NCI-H446 treated with DMSO at 0.1 percent for 48 hours (cell line): ENCODE measurements at regions not wholly inside any gene's neighbourhood (a gene's known extent, or its start where the extent isn't known, plus 50 kb on each side); places are given as distances from the start of the nearest gene placed in this dataset.

Source experiments
- DNase-seq: peaks from one replicate; lab custom pipeline; 2025; lab: John Stamatoyannopoulos, UW

- no peak for DNase-seq
These were observed 74.9 kb downstream of the MIAT start for GRCh38 chr22:26732284-26732683.

DNA sequence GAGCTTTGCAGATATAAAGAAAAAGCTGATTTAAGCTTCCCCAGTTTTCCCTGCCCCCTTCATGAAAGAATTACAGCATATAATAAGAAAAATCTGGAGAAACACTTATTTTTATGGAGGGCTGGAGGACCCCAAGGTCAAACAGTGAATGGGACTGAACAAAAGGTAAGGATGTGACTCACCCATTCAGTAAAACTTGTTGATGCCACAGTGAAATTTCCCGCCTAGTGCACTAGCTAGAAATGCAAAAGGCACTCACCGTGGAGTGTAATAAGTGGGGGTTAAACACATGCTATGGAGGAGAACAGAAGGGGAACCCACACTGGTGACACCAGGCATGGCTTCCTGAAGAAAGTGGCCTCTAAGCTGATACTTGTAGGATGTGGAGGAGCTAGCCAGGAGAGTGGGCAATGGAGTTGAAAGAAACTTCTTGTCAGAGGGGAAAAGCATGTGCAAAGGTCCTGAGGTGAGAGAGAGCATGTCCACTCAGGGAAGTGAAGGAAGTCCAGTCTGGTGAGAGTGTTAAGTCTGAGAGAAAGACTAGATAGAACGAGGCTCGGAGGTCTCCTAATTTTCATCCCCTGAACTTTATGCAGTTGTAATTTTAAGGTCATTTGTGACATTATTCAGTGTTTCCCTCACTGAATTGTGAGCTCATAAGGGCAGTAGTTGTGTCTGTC is 77.1 kb downstream of the MIAT start:
- no peak for DNase-seq

- no peak for DNase-seq
These were observed 77.6 kb downstream of the MIAT start for GRCh38 chr22:26735019-26735409.

DNA sequence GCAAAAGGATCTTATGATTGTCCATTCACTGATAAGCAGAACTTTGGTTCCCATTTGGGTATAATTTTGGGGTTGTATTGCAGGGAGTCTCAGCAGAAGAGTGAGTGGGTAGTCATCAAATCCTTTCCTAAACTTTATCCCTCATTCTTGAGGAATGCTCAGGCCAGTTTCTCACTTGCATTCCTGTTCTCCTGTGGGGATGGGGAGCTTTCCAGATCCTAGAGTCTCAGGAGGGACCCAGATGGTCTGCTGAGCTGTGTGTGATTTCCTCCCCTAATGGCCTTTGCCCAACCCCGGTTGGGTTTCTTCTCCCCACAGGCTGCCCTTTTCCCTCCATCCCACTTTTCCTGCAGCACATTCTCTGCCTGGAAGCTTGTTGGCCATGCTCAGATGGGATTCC is 79.9 kb downstream of the MIAT start:
- no peak for DNase-seq

DNA sequence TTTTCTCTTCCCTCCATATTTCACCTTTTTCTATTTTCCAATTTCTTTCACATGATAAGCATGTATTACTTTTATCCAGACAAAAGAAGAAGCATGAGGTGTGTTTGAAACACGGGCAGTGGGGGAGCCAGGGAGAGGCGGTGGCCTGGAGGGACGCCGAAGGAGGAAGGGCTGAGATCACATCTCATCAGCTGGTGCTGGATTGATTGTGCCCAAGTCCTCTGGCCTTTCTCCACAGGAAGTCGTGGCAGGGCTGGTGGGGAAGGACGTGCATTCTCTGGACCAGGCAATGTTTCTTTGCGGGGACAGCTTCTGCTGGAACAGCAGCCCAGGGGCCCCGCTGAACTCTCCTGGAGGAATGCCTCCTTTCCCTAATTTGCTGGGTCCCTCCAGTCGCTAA is 82.9 kb downstream of the MIAT start:
- no peak for DNase-seq

- DNase-seq: no peak
These were observed 85.8 kb downstream of the MIAT start for GRCh38 chr22:26743149-26743548.

DNA sequence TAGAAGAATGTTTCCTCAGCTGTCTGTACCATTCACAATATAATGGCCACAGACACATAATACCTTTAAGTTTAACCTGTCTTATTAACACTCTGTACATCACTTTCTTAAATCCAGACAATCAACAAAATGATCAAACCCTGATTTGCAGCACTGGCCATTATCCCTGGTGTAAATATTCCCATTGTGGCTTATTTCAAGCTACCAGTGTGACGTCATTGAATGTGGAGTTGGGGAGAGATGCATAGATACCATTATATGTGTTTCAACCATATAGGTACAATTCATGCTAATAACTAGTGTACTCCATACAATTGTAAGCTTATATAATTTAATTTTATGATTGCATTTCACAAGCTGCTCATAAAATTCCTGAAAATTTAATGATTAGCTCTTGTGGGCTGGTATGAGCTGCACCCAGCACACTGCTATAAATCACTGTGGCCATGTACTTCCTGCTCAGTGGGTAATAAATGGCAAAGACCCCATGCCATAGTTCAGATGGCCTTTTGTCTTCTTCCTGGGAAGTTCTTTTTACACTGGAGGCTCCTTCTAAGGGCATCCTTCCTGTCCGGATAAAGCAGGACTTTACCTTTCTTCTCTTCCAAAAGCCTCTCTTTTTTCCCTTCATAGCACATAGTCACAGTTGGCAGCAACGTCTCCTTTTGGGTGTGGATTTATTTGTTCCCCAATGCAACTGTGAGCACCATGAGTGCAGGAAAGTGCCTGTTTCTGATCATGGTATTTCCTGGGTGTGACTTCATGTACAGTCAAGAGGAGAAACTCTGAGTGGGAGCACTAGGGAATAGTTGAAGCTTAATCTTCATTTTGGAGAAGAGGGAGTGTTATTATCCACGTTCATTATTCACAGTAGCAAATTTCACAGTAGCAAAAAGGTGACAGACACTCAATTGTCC is 87.8 kb downstream of the MIAT start:
- DNase-seq: no peak

DNA sequence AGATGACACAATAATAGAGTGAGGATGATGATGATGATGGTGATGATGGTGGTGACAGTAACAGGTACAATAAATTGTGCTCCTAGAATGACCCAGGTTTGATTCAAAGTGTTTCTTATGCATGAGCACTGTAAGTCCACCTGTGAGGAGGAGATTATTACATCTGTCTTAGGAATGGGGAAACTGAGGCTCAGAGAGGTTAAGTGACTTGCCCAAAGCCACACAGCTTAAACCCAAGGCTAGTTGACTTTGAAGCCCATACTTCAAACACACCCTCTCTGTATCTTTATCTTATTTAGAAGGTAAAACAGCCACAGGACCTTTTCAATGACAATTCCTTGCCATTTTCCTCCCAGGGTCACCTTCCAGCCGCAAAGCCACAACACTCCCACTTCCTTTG is 88.9 kb downstream of the MIAT start:
- DNase-seq: no peak

- DNase-seq: no peak
These were observed 91.5 kb downstream of the MIAT start for GRCh38 chr22:26748845-26749244.

- no peak for DNase-seq
These were observed 93.8 kb downstream of the MIAT start for GRCh38 chr22:26751217-26751616.

DNA sequence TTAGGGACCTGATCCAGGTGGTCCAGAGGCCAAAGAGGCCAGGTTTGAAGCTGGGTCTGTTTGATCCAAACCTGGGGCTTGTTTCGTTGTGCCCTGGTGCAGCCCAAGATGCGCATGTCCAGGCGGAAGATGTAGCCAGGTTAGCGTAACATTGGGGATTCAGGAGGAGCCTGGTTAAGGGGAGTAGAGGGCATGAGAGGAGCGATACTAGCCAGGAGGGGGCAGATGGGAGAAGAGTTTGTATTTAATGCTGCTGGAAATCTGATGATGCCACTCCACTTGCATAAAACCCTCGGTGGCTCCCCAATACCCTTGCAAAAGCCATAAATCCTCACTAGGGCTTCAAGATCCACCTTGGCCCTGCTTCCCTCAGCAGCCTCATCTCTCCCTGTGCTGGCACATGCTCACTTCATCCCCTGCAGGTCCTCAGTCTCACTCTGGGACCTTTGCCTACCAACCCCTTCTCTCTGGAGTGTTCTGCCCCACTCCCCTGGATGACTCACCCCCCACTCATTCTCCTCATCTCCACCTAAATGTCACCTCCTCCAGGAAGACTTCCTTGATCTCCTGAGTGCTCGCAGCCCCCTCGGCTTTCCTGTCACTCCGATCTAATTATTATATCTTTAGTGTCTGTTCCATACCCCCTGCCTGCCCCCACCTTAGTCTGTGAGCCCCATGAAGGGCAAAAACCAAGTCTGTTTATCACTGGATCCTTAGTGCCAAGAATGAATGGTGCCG is 95.9 kb downstream of the MIAT start:
- no peak for DNase-seq

- no peak for DNase-seq
These were observed 99.4 kb downstream of the MIAT start for GRCh38 chr22:26756675-26757293.

DNA sequence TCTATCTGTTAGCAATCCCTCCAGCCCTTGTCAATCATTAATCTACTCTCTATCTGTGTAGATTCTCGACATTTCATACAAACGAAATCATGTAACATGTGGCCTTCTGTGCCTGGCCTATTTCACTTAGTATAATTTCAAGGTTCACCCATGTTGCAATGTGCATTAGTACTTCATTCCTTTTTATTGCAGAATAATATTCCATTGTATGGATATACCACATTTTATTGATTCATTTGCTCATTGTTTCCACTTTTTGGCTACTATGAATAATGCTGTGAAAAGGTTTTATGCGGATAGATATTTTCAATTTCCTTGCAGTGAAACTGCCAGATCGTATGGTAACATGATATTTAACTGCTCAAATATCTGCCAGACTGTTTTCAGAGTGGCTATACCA is 100.1 kb downstream of the MIAT start:
- DNase-seq: no peak

GRCh38 chr22:26762503-26763472 is 105.4 kb downstream of the MIAT start:
- DNase-seq: no peak

DNA sequence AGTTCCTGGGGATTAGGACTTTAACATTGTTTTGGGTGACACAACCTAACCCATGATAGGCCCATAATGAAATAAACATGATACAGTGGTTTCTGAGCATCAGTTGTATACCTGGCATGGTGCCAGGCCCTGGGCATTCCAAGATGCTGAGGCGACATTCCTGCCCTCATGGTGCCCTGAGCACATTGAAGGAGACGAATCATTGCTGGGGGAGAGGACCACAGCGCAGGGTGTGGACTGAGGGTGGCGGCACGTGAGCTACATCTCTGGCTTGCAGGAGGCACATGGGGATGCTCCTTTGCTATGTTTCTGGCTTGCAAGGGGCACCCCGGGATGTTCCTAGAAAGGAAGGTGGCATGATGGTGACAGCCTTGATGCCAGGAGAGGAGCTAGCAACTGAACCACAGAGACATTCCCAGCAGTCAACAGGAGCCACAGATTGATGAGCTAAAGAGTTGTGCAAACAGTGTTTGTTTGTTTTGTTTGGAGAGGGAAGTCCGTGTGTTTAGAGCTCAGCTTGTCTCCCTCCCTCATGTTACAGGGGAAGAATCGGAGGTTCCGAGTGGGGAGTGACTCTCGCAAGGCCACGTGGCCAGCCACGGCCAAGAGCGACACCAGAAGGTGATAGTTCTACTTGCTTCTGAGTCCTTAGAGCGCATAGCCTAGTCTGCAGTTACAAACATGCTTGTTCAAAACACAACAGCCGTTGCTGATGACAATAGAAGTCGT is 106.4 kb downstream of the MIAT start:
- DNase-seq: no peak

DNA sequence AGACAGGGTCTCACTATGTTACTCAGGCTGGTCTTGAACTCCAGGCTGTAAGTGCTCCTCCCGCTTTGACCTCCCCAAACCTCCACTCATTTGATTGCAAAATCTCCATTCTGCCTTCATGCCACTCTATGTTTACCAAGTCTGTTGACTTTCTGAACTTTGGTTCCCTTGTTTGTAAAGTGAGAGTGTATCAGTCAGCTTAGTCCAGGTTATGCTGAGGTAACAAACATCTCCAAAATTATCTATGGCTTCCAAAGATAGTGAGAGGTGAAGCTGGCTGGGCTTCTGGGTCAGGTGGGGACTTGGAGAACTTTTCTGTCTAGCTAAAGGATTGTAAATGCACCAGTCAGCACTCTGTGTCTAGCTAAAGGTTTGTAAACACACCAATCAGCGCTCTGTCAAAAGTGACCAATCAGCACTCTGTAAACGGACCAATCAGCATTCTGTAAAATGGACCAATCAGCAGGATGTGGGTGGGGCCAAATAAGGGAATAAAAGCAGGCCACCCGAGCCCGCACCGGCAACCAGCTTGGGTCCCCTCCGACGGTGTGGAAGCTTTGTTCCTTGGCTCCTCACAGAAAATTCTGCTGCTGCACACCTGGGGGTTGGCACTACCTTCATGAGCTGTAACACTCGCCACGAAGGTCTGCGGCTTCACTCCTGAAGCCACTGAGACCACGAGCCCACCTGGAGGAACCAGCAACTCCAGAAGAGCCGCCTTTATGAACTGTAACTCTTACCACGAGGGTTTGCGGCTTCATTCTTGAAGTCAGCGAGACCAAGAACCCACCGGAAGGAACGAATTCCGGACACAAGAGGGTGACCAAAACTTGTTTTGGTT is 109.3 kb downstream of the MIAT start:
- DNase-seq: no peak

DNA sequence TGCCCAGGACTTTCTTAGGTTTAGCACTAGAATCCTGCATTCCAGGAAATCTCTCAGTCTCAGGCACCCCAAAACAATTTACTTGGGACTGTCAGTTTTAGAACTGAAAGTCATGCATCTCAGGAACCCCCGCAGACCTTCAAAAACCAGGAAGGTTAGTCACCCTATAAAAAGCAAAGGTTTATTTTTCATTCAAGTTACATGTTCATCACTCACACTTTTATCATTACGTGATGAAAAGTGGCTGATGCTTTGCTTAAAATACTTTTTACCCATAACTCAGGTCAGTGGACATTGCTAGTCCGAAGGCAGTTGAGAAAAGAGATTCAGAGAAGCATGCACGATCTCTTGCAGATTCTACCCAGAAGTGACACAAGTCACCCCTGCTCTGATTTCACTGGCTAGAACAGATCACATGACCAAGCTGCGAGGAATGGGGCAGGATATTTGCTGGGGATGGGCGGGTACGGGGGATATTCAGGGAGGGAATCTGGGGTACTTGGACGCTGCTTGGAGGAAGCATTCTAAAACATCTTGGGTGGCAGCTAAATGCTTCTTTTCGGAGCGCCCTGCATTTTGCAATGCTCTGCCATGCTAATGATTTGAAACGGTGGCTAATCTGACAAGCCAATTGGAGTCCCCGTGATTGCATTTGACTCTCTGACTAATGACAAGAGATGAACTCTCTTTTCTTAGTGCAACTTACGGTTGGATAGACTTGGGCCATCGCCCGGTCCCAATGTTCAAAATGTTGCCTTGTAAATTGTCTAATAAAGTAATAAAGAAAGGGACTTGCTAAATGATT is 110.2 kb downstream of the MIAT start:
- DNase-seq: no peak

DNA sequence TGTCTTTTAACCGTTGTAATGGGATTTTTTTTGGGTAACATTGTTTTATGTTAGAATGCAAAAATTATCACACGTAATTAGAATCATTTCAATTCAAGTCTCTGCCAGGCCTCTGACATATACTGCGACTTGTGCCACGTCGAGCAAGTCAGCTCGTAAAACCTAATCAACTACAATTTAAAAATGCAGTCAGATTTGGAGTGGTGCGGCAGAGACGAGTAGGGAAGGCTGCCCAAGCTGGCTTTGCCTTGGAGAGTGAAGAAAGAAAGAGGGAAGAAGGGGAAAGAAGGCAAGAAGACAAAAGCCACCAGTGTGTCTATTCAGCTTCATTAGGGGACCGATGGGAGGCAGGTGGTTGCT is 110.7 kb downstream of the MIAT start:
- no peak for DNase-seq

DNA sequence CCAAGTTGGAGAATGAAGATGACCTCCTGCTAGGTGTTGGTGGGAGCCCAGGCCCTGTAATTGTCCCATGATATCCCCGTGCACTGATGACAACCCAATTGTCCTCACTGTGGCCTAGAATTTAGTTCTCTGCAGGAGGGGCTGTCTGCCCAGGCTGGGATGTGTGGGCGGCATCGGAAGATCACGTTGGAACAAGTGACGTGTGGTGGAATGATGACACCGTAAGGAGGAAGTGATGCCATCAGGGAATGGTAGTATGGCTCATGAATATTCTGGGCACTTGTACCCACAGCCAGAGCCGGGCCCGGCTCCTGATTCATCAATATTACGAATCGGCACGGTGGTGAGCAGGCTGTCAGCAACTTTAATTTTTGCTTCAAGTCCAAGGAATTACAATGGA is 111.6 kb downstream of the MIAT start:
- no peak for DNase-seq
